NOMO-1 (cell line): ENCODE measurements at regions not wholly inside any gene's neighbourhood (a gene's known extent, or its start where the extent isn't known, plus 50 kb on each side); places are given as distances from the start of the nearest gene placed in this dataset.

Source experiments
- DNase-seq, 2 experiments: peaks; one replicate each; lab custom pipeline; 2025; ENCODE audit not compliant: unreplicated experiment in 2 of 2; lab: John Stamatoyannopoulos, UW

DNA sequence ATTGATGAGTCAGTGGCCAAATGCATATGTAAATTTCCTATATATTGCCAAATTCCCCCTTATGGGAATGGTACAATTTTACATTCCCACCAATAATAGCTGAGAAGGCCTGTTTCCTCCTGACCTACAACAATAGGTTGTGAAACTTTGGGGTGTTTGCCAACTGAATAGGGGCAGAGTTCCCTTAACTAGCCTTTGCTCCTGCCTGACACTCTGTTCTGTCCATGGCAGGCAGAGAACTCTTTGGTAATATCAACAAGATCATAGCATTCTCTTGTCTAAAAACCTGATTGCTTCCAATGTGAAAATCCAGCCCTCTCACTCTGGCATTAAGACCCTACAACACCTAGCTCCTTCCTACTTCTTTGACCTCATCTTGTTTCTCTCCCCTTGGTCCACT is 149.7 kb downstream of the HAPSTR1 start:
- no peak for DNase-seq

- DNase-seq = no peak
These were observed 156.7 kb downstream of the HAPSTR1 start for GRCh38 chr16:9248162-9248561.

GRCh38 chr16:9249534-9249933 is 158.1 kb downstream of the HAPSTR1 start:
- DNase-seq = no peak

GRCh38 chr16:9251026-9251425 is 159.6 kb downstream of the HAPSTR1 start:
- no peak for DNase-seq

- no peak for DNase-seq
These were observed 163.4 kb downstream of the HAPSTR1 start for GRCh38 chr16:9254863-9255262.

- no peak for DNase-seq
These were observed 164.8 kb downstream of the HAPSTR1 start for GRCh38 chr16:9256196-9256595.

DNA sequence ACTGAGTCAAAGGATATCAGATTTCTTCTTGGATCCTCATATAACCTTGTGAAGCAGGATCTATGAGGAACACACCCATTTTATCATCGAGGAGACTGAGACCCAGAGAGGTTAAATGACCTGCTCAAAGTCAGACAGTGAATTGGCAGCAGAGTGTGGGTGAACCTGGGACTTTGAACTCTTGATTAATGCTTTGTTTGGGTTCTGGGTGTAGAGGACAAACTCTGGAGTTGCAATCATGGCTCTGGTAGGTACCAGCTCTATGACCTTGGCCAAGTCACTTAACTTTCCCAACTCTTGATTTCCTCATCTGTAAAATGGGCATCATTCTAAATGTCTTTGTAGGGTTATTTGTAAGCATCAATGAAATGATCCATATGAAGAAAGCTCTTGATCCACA is 166.4 kb downstream of the HAPSTR1 start:
- no peak for DNase-seq

DNA sequence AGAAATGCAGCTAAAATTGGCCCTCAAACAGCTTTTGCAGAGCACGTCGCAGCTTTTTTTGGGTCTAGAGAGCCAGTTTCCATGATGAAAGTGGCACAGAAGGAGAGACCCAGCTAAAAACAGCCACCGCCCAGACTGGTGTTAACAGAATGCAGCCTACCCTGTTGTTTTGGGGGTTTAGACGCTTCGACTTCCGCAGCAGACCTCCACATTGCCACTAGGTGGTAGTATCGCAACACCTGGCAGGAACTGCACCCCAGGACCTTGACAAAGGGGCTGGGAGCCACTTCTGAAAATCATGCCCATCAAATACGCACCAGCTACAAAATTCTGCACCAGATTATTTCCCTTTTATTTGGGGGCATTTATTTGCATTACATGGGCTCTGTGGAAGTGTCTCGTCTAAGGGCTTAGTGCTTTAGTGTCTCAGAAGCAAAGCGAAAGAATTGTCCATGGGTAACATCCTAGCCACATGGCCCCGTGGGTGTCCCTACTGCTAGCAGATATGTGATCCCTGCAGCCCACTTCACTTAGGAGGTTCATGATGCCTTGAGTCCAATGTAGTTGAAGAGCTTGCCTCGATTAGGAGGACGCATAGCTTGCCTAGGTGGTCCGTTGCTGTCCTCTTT is 167.1 kb downstream of the HAPSTR1 start:
- DNase-seq = peak; percentile 14 to 30

- DNase-seq = no peak
These were observed 168.6 kb downstream of the HAPSTR1 start for GRCh38 chr16:9259914-9260608.

GRCh38 chr16:9260666-9261065 is 169.2 kb downstream of the HAPSTR1 start:
- DNase-seq = no peak

DNA sequence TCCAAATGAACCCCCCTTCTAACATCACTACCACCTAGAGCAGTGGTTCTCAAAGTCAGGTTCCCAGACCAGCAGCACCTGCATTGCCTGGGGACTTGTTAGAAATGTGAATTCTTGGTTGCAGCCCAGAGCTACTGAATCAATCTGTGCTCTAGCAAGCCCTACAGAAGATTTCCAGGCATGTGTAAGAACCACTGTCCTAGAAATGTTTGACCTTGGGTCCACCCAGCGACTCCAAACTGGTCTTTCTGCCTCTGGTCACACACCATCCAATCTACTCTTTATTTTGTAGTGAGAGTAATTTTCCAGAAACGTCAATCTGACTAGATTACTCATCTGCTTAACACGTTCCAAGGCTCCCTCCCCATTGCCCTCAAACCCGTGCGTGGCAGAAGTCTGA is 169.9 kb downstream of the HAPSTR1 start:
- DNase-seq = no peak

DNA sequence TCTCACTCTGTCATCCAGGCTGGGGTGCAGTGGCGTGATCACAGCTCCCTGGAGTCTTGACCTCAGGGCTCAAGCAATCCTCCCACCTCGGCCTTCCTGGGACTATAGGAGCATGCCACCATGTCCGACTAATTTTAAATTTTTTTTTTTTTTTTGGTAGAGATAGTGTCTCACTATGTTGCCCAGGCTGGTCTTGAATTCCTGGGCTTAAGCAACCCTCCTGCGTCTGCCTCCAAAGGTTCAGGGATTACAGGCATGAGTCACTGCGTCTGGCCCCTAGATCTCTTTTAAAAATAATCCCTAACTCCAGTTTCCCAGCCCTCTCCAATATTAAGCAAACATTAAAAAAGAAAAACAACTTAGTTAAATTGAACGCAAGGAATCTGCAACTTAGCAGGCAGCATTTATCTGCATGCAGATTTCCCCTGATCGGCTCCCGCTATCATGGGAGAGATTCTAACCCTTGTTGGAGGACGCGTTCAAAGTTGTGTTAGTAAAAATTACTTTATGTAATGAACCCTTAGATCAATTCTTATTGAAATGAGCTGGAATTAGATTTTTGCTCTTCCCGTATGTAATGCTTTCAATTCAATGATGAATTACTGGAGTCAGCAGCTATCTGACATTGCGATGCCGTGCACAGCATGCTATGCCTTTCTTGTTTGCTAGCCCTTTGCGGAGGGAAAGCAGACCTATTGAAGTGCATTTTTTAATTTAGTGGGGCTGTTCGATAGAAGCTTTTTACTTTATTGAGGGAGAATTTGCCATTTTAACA is 171.7 kb downstream of the HAPSTR1 start:
- no peak for DNase-seq

- DNase-seq = no peak
These were observed 172.6 kb downstream of the HAPSTR1 start for GRCh38 chr16:9264067-9264466.

GRCh38 chr16:9268446-9268845 is 177.0 kb downstream of the HAPSTR1 start:
- no peak for DNase-seq

GRCh38 chr16:9270424-9270823 is 179.0 kb downstream of the HAPSTR1 start:
- no peak for DNase-seq

- DNase-seq = no peak
These were observed 179.5 kb downstream of the HAPSTR1 start for GRCh38 chr16:9270941-9271340.

DNA sequence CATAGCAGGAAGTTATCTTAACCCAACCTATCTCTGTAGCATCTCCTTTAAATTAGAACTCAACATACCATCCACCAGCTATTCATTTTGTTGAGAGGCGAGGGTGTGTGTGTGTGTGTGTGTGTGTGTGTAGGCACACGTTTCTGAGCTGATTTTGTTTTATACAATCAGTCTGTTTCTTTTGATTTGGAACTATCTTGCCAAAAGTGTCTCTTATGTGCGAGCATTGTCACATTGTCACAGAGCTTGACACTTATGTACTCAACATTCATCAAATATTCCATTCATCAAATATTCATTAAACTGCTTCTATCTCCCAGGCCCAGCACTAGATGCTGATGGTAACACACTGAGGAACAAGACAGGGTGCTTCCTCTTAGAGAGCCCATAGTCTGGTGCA is 180.4 kb downstream of the HAPSTR1 start:
- DNase-seq = no peak

DNA sequence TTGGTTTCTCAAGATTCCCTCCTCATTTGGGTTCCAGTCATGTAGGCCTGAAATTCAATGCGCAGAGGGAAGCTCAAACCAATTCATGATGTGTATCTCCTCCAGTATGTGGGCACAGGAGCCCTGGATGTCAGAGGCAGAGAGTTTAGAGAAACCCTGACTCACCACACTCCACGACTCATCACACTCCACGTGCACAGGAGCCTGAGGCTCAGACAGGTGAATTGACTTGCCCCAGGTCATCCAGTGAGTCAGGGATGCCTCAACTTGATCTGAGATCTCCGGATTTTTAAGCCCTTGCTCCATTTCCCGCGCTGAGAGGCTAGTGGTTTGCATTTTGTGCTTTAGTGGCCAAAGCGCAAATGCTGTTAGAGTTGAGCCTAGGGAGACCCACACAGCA is 183.9 kb downstream of the HAPSTR1 start:
- no peak for DNase-seq

GRCh38 chr16:9275816-9276354 is 184.4 kb downstream of the HAPSTR1 start:
- no peak for DNase-seq

DNA sequence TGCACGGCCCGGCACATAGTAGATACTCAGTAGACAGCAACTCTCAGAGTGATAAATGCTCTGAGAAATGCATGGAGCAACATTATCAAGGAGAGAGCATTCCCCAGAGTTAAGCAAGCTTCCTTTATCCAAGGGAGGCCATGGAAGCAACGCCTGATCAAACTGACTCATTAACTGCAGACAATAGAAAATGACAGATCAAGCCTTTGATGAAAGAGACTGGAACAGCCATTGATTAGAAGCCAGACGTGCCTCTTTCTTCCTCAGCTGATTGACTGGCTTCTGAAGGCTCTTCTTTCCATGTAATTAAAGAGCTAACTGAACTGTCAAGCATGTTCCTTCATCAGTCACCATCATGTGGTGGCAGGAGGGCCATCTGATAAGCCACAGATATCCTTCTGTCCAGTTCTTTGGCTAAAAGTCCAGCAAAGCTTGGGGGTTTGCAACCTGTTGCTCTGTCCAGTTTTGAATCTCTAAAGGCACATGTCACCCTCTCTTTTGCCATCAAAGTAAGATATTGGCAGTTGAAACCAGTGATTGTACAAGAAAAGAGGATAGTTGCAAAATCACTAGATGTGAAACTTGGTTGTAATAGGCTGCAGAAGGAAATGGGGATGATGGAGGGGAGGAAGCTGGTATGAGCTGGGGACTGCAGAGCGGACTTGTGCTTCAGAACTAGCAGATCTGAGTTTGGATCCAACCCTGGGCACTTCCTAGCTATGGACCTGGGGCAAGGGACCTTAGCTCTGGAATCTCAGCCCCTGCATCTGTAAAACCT is 188.0 kb downstream of the HAPSTR1 start:
- peak; percentile 80 to 88 for DNase-seq

- no peak for DNase-seq
These were observed 188.6 kb downstream of the HAPSTR1 start for GRCh38 chr16:9280069-9280466.
